ENCODE measurements at regions not wholly inside any gene's neighbourhood (a gene's known extent, or its start where the extent isn't known, plus 50 kb on each side); places are given as distances from the start of the nearest gene placed in this dataset.

DNA sequence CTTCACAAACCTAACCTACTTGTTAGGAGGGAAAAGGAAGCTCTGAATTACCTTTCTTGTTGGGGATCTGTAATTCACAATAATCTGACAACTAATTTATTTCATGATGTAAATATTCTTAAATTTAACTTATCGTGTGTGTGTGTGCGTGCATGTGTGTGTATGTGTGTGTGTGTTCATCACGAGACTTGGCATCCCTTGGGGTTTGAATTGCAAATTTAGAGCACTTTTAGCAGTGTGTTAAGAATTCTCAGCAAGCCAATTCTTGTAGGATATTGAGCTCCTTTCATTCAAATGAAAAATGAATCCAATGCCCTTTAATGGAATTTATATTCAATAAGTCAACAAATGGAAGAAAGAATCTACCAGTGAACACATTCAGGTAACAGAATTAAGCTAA, 85.9 kb upstream of the C3orf80 start:
- TF ChIP-seq CTCF (conservative IDR thresholded peaks at IDR 0.05 in 1 of 2, IDR thresholded peaks at IDR 0.05 in 1 of 2; ENCODE audit: extremely low read depth in 1 of 2, insufficient read depth in 1 of 2, low read depth in 1 of 2, low read length in 2 of 2) (no peak), EZH2 (IDR thresholded peaks at IDR 0.05; ENCODE audit: borderline replicate concordance, low read length) (no peak)

All from mammary epithelial cell (primary cell).